Thyroid gland (tissue), 4 donors: ENCODE measurements at regions not wholly inside any gene's neighbourhood (a gene's known extent, or its start where the extent isn't known, plus 50 kb on each side); places are given as distances from the start of the nearest gene placed in this dataset.

Source experiments
- POLR2A ChIP-seq, 2 donors: fragments of 450-650 bp; IDR thresholded peaks; one replicate each; pipeline ENCODE4 v1.6.1; 2017; ENCODE audit warnings: antibody characterized with exemption in 2 of 2, mild to moderate bottlenecking in 2 of 2, moderate library complexity in 1 of 2
- TF ChIP-seq, protein P1 (sequence below), 6 experiments: fragments of 200-600 bp in 3 of 6; fragments of 450-650 bp in 3 of 6; sonication (generic) in 3 of 6; IDR thresholded peaks; one replicate each; pipeline ENCODE4 v1.5.1; 2016 to 2019; ENCODE audit warnings: antibody characterized with exemption in 6 of 6, mild to moderate bottlenecking in 2 of 6, inconsistent platforms in 1 of 6, moderate library complexity in 1 of 6

GRCh38 chr4:3686753-3687152 lies 79.4 kb upstream of the ADRA2C start:
- TF ChIP-seq, protein P1, sequence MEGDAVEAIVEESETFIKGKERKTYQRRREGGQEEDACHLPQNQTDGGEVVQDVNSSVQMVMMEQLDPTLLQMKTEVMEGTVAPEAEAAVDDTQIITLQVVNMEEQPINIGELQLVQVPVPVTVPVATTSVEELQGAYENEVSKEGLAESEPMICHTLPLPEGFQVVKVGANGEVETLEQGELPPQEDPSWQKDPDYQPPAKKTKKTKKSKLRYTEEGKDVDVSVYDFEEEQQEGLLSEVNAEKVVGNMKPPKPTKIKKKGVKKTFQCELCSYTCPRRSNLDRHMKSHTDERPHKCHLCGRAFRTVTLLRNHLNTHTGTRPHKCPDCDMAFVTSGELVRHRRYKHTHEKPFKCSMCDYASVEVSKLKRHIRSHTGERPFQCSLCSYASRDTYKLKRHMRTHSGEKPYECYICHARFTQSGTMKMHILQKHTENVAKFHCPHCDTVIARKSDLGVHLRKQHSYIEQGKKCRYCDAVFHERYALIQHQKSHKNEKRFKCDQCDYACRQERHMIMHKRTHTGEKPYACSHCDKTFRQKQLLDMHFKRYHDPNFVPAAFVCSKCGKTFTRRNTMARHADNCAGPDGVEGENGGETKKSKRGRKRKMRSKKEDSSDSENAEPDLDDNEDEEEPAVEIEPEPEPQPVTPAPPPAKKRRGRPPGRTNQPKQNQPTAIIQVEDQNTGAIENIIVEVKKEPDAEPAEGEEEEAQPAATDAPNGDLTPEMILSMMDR (IDR thresholded peaks at IDR 0.05): no peak
- no peak for TF ChIP-seq POLR2A (IDR thresholded peaks at IDR 0.05)
